GM12891 (cell line): ENCODE measurements at regions not wholly inside any gene's neighbourhood (a gene's known extent, or its start where the extent isn't known, plus 50 kb on each side); places are given as distances from the start of the nearest gene placed in this dataset.

ENCODE experiments used
- DNase-seq: peaks from one replicate; pipeline ENCODE4 v3.0.0; 2011; ENCODE audit warnings: low spot score; ENCODE audit not compliant: insufficient read length
- FAIRE-seq: peaks from 2 replicates; lab custom pipeline; 2011; peaks lifted over from hg19 to GRCh38; lab: Jason Lieb, UNC
- PAX5 ChIP-seq: IDR thresholded peaks from 2 replicates; pipeline ENCODE4 v1.6.1; 2011; ENCODE audit warnings: low read length, moderate library complexity, mild to moderate bottlenecking; ENCODE audit not compliant: insufficient read depth, severe bottlenecking
- POLR2A ChIP-seq: IDR thresholded peaks from 2 replicates; pipeline ENCODE4 v1.6.1; 2011; ENCODE audit warnings: low read depth, low read length, control low read depth
- POLR2AphosphoS5 ChIP-seq: IDR thresholded peaks from 2 replicates; pipeline ENCODE4 v1.6.1; 2011; ENCODE audit warnings: low read depth, low read length, control low read depth
- POU2F2 ChIP-seq: IDR thresholded peaks from 2 replicates; pipeline ENCODE4 v1.6.1; 2011; ENCODE audit warnings: low read depth, mild to moderate bottlenecking, control low read depth, low read length, moderate library complexity
- SPI1 ChIP-seq: IDR thresholded peaks from 2 replicates; pipeline ENCODE4 v1.6.1; 2011; ENCODE audit warnings: low read depth, low read length, control low read depth
- TAF1 ChIP-seq: IDR thresholded peaks from 2 replicates; pipeline ENCODE4 v1.6.1; 2011; ENCODE audit warnings: low read depth, low read length, control low read depth

DNA sequence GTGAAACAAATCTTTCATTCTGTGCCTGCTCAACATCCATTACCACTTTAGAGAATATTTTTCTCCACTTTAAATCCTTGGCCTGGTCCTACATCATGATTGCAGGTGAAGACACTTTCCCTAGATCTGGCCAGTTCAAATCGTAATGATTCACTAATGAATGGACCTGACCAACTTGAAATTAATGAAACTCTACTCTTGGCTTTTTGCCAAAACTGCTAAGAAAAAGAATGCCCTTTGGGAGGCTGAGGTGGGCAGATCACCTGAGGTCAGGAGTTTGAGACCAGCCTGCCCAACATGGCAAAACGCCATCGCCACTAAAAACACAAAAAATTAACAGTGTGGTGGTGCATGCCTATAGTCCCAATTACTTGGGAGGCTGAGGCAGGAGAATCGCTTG, 1082.6 kb upstream of the LCORL start:
- FAIRE-seq (no peak), DNase-seq (no peak)
- TF ChIP-seq SPI1, result no peak
- TF ChIP-seq TAF1, result no peak
- TF ChIP-seq POLR2A, result no peak
- TF ChIP-seq POU2F2, result no peak
- no peak for TF ChIP-seq POLR2AphosphoS5
- TF ChIP-seq PAX5, result no peak

DNA sequence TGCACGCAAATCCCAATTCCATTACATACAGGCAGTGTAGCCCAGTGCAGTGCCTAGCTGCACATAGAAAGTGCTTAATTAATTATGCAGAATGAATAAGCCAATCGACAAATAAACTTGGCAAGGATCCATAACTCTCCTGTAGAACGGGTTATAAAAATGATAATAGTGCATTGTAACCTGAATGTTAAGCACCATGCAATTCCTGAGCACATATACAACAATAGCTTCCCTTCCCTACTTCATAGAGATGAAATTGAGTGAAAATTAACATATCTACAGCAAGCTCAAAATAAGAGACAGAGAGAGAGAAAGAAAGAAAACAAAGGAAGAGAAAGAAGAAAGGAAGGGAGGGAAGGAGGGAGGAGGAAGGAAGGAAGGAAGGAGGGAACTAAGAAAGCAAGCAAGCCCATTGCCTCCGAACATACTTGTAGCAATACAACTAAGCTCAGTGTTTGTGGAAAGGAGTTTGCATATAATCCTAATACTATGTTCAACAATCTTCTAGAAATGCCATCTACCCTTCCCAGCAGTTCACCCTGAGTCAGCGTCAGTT, 1074.0 kb upstream of the LCORL start:
- FAIRE-seq, result no peak
- TF ChIP-seq POLR2A (no peak), SPI1 (no peak), POLR2AphosphoS5 (no peak), TAF1 (no peak), POU2F2 (no peak), PAX5 (no peak)
- DNase-seq, result no peak

DNA sequence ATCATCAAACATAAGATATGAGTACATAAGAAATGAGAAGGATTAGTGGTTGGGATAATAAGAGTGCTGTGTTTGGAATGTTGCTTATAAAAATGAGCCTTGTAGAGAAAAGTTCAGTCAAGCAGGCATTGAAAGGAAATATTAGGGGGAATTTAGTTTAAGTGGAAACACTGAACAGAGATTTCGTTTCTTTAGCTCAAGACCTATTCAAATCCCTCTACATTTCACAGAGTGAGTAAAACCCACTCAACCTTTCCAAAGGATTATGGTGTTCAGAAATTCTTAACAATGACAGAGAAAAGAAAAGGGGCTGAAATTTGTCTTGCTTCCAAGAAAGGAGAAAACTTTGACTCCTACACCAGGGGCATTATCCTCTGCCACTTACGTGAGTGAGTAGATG, 1072.4 kb upstream of the LCORL start:
- TF ChIP-seq PAX5 (no peak), TAF1 (no peak), SPI1 (no peak), POU2F2 (no peak), POLR2AphosphoS5 (no peak), POLR2A (no peak)
- no peak for DNase-seq
- no peak for FAIRE-seq

DNA sequence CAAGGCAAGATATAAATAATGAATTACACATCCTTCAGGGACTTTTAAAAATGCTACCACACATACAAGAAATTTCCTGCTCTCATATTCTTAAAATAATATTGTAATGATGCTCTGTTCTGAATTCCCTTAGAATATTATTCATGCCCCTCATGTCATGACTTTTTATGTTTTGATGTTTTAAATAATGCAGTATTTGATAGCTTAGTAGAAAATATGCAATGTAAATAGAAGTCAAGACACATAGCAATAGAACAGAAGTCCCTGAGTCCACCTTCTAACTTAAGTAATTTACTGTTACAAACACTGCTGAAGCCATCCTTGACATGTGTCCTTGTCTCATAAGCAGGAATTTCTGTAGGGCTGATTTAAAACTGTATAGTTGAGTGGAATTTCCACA, 1071.2 kb upstream of the LCORL start:
- FAIRE-seq (no peak), DNase-seq (no peak)
- no peak for TF ChIP-seq PAX5
- TF ChIP-seq POLR2A, result no peak
- TF ChIP-seq SPI1, result no peak

DNA sequence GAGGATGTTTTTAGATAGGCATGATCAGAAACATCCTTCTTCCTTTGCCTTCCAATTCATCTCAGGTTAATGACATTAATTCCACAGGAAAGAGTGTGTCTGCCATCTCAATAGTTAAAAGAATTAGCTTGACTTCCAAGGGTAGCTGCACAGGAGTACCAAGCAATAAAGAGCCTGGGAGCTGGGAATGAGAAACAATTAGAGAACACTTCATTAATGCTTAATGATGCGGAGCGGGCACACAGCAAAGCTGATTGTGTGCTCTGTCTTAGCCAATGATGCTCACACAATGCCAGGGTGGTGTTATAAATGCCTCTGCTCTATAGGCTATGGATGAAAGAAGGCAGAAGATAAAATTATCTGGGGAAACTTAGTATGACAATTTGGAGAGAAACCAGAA, 1052.5 kb upstream of the LCORL start:
- FAIRE-seq (no peak), DNase-seq (no peak)
- no peak for TF ChIP-seq POLR2AphosphoS5
- TF ChIP-seq PAX5, result no peak
- TF ChIP-seq POLR2A, result no peak
- TF ChIP-seq POU2F2, result no peak
- no peak for TF ChIP-seq SPI1
- no peak for TF ChIP-seq TAF1

DNA sequence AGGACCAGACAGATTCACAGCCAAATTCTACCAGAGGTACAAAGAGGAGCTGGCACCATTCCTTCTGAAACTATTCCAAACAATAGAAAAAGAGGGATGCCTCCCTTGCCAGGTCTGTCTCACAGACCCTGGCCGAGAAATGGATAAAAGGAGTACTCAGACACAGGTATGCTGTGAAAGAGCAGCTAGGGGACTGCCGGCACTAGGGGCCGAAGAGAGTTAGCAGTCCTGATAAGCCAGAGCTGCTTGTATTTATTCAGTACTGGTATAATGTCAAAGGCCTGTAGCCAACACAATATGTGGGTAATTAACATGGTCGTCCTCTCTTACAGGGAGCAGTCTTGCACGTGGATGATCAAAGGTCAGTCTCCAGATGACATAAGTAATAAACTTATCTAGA, 1042.1 kb upstream of the LCORL start:
- FAIRE-seq (no peak), DNase-seq (no peak)
- TF ChIP-seq TAF1 (no peak), POLR2A (no peak), POU2F2 (no peak), SPI1 (no peak), POLR2AphosphoS5 (no peak), PAX5 (no peak)

DNA sequence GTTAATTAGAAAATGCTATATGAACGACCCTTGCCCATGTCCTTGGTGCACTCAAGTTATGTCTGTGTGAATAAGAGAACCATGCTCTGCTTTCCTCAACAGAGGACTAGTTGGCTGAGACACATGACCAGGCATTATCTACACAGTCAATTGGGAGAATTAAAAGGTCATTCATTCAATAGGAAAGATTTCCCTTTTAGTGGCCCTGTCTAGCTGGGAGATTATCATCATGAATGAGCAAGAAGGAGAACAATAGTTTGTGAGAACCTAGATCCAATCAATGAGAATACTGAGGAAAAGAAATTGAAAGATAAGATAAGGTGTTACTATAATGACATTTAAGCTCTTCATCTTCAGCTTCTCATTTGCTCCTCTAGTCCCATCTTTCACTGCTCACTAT, 1033.4 kb upstream of the LCORL start:
- FAIRE-seq, result no peak
- TF ChIP-seq TAF1, result no peak
- TF ChIP-seq PAX5, result no peak
- no peak for DNase-seq

DNA sequence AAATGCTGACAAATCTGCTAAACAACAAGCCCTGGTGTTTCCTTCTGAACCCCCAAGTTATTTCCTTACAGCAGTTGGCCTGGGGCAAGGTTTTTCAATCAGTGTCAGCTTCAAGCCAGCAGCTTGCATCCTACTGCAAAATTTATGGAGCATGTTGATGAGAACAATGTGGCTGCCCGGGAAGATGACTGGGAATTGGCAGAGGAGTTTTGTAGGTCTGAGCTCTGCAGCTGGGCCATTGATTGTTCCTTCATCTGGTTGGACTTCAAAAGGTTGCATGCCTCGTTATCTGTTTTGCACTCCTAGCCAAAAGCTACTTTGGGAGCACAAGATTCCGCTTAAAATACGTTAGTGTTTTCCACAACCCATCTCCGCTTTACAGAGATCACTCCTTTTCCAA, 1030.3 kb upstream of the LCORL start:
- FAIRE-seq (no peak), DNase-seq (no peak)
- TF ChIP-seq POLR2A (no peak), SPI1 (no peak), POLR2AphosphoS5 (no peak), TAF1 (no peak), PAX5 (no peak), POU2F2 (no peak)

DNA sequence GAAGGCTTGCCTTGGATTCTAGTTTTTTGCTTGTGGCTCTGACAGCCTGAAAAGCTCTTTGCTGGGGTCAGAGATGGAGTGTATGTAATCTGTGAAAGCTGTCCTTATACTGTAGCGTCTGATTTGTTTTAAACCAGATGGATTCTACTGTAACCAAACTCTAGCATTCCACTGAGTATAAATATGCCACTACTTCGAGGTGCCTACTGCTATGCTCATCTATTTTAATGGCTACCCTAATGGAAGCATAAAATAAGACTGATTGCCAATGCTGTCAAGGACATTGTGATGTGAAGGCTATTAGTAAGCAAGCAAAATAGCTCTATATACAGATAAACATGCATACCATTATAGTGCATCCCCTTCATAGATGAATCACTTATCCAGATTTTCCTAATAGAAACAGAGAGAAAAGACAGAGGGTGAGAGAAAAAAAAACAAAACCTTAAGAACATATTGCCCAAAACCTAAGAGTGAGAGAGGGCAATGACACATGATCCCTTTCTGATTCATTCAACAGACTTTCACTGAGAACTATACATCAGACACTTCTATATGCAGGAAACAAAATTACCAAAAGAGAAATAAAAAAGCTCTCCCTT, 1025.8 kb upstream of the LCORL start:
- DNase-seq, result no peak
- TF ChIP-seq SPI1 (no peak), TAF1 (no peak), PAX5 (no peak), POU2F2 (no peak), POLR2AphosphoS5 (no peak)
- FAIRE-seq, result no peak

DNA sequence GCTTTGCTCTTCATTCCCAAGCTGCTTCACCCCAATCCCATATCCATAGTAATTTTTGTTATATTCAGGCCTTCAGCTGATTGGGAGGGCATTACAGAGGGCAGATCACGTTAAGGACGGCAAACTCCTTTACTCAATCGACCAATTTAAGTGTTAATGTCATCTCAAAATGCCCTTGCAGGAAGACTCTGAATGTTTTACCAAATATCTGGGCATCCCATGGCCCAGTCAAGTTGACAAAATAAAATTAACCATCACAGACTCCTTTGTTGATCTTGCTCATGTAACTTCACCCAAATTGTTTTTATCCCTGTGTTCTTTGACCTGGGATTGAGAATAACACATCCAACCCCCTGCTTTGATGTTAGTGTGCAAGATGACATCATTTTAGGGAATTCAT, 1018.3 kb upstream of the LCORL start:
- no peak for FAIRE-seq
- DNase-seq, result no peak
- no peak for TF ChIP-seq PAX5
- no peak for TF ChIP-seq TAF1
- no peak for TF ChIP-seq POLR2A
- no peak for TF ChIP-seq POLR2AphosphoS5
- TF ChIP-seq SPI1, result no peak
- no peak for TF ChIP-seq POU2F2
